ENCODE measurements at regions not wholly inside any gene's neighbourhood (a gene's known extent, or its start where the extent isn't known, plus 50 kb on each side); places are given as distances from the start of the nearest gene placed in this dataset.

DNA sequence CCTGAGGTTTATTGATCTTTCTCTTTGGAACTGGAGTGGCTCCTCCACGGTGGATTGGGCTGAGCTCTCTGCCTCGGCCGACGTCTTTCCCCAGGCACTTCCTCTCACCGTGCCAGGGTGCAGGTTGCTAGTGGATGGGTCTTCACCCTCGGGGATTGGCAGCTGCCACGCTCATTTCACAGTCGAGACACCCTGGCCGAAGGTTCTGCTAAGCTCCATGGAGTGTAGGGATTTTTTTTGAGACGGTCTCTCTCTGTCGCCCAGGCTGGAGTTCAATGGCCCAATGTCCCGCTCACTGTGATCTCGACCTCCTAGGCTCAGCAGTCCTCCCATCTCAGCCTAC lies 280.8 kb downstream of the SEC14L1 start:
- no peak for DNase-seq

GRCh38 chr17:77422104-77422747 lies 281.5 kb downstream of the SEC14L1 start:
- DNase-seq = no peak

- no peak for DNase-seq
Measured at GRCh38 chr17:77422748-77423113, 282.0 kb downstream of the SEC14L1 start.

GRCh38 chr17:77423589-77424451 lies 283.1 kb downstream of the SEC14L1 start:
- no peak for DNase-seq

GRCh38 chr17:77424585-77425344 lies 284.0 kb downstream of the SEC14L1 start:
- DNase-seq = no peak

DNA sequence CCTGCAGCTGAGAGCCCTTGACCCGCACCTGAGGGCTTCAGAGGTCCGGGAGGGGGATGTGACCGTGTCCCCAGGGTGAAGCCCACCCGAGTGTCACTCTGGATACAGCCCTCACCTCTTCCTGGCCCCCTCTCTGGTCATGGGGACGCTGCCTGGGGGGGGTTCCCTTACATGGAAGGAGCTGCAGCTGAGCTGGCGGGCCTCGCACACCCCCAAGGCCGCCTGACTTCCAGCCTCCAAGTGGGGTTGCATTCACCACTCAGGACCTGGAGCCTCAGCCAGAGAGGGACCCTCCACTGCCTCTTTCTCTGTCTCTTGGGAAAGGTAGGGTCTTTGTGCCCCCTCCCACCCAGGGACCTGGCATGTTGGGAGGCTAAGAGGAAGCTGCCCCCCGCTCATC lies 284.6 kb downstream of the SEC14L1 start:
- no peak for DNase-seq

- peak; percentile 33 for DNase-seq
Measured at GRCh38 chr17:77425791-77426641, 285.2 kb downstream of the SEC14L1 start.

DNA sequence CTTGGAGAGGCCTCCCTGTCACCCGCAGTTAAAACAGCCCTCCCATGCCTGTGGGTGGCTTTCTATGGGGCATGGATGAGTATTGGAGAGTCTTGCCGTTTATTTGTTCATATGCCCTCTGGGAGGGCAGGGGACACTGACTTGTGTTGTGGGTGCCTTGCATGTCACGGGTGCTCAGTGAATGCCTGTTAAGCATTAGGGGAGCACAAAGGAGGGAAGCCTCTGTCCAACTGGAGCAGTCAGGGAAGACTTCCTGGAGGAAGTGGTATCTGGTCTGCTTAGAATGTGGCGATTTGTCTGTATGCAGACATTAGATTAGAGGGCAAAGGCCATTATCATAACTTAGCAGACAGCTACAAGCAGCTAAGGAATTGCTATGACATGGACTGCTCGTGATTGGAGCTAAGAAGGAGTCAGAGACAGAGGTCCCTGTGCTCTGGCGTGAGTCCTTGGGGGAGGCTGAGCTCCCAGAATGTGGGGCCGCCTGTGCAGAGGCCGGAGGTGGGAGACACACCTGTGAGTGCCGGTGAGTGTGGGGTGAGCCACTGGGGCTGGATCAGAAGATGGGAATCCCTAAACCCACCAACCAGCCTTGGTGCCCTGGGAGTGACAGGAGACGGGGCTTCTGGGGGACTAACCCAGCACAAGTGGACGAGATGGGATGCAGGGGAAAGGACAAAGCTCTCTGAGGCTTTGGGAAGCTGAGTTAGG lies 286.1 kb downstream of the SEC14L1 start:
- DNase-seq = no peak

DNA sequence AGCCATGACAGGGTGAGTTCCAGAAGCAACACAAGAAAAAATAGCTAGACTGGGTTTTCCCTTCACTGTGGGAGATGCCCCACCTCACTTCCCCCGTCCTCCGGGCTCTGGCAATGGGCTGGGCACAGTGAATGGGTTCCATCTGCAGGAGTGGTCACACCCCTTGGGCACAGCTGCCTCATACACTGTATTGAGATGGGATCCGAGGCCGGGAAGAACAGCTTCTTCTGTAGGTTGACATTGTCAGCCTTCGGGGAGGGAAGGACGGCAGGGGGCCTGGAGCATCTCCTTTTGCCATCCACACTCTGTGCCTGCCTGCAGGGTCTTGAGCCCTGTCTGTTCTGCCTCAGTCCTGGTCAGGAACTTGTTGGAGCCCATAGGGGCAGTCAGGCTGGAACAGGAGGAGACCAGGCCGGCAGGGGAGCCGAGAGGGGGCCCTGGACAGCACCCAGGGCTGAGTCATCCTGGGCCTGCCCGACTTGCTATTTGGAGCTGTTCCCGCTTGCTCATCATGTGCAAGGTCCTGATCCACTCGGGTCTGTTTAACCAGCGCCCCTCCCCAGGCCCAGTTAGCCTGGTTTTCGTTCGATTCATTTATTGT lies 286.7 kb downstream of the SEC14L1 start:
- DNase-seq = no peak

DNA sequence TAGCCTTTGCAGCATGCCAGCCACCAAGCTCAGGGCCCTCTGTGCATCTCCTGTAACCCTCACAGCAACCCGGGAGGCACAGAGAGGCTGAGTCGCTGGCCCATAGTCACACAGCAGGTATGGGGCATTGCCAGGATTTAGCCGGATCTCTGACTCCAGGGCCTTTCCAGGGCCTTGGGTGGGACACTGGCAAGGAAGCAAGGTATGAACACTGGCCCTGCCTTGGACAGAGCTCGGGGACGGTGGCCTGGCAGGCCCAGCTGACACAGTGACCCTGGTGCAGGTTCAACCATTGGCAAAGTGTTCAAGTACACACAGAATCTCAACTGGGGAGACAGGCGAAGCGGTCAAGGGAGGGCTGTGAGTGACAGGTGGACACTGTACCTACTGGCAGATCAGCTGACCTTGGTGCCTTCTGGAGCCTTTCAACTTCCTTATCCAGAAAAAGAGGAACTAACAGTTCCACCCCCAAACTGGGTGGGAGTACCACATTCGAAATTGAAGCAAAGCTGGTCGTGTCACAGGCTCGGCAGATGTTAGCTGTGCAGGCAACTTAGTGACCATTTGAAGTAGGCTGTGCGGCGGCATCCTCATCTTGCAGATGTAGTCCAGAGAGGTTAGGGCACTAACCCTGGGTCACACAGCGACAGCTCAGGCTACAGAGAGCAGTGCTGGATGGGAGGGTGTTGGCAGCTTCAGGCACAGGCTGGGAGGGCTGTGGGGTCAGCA lies 287.4 kb downstream of the SEC14L1 start:
- DNase-seq = no peak

DNA sequence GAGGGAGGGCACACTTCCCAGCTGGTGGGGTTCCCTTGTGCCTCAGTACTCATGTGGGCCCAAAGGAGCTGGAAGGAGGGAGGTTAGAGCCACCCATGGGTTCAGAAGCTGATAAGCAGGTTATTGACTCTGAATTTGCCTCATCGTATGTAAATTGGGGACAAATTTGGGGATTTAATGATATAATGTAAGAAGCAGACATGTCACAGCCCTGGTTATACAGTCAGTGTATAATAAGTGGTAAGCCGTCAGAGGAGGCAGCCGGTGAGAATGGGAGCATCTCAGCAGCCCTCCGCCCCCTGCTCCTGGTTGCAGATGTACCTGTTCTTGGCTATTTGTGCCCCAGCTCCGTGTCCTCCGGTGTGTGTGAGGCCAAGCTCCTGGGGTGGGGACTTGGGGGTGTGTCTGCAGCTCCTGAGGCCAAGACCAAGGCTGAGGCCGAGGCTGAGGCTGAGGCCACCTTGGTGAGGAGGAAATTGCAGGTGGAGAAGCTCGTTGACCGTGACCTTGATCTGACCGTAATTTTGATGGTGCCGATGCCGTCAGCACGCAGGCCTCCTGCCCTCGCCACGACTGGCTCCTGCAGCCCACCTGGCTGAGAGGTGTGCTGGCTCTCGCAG lies 288.1 kb downstream of the SEC14L1 start:
- DNase-seq = no peak

DNA sequence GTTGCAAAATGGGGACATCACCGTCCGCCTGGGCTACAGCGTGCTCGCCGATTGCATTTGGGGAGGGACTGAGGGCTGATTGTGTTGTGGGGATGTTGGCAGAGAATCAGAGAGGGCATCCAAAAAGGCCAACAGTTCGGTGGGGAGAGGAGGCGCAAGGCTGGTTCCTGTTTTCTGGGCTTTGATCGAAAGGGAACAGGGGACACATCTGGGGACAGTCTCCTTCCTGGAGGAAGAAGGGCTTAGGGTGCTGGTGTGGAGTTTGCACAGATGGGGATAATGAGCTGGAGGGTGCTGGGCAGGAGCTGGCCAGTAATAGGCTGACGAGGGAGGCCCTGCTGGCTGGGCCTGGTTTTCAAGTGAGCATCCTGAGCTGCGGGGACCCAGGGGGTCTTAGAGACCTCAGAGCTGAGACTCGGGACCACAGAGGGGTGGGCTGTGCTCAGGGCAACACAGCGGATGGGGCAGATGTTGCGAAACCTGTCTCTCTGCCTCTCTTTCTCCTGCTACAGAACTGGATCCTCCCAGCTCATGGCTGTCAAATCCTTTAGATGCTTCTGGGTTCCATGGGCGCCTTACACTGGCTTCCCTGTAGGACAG lies 288.7 kb downstream of the SEC14L1 start:
- DNase-seq = no peak

- peak; percentile 78 for DNase-seq
Measured at GRCh38 chr17:77429969-77430752, 289.4 kb downstream of the SEC14L1 start.

- no peak for DNase-seq
Measured at GRCh38 chr17:77432034-77432661, 291.4 kb downstream of the SEC14L1 start.

DNA sequence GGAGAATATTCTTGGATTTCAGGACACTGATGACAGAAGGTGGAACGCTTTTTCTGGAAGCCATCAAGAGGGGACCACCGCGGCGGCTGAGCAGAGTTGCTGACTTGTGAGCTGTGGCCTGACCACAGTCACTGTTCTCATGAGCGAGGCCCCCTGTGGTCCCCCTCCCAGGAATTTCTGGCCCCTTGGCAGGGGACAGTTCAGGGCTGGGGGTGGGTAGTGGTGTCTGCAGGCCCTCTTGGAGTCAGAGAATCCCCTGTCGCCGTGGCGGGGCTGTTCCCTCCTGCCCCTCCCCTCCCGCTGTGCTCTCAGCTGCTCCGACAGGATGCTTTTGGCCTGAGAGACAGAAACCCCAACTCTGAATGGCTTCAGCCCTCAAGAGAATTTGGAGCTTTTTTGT lies 292.0 kb downstream of the SEC14L1 start:
- DNase-seq = no peak

GRCh38 chr17:77433385-77434135 lies 292.8 kb downstream of the SEC14L1 start:
- peak; percentile 52 for DNase-seq

- DNase-seq = no peak
Measured at GRCh38 chr17:77434136-77435114, 293.7 kb downstream of the SEC14L1 start.
